GM19395 (cell line): ENCODE measurements at regions not wholly inside any gene's neighbourhood (a gene's known extent, or its start where the extent isn't known, plus 50 kb on each side); places are given as distances from the start of the nearest gene placed in this dataset.

Experiments used
- ATAC-seq: cut with Tn5 transposase; IDR thresholded peaks from one replicate; pipeline ENCODE4 v1.9.1; 2021; ENCODE audit warnings: mild to moderate bottlenecking, moderate library complexity; ENCODE audit not compliant: unreplicated experiment

DNA sequence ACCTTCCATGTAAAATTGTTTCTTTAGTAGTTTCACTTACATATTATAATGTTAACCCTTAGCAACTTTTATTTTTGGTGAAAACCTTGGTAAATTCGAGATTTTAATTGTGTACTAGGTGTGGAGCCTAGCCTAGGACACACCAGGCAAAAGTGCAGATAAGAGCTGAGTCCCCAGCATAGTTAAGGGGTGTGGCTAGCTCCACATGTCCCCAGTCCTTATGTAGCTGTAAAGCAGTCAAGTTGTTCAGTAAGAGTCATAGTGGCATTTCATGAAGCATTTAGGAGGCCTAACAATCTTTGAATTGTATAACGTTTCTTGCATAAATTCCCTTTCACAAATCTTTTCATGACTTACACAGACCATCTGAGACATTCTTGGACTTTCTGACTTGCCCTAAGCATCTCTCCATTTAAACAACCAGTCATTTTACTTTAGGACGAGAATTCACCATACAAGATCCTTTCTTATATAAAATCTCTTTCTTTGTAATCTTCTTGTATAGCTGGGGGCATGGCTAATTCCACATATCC is 53.8 kb upstream of the INHBA start:
- no peak for ATAC-seq

DNA sequence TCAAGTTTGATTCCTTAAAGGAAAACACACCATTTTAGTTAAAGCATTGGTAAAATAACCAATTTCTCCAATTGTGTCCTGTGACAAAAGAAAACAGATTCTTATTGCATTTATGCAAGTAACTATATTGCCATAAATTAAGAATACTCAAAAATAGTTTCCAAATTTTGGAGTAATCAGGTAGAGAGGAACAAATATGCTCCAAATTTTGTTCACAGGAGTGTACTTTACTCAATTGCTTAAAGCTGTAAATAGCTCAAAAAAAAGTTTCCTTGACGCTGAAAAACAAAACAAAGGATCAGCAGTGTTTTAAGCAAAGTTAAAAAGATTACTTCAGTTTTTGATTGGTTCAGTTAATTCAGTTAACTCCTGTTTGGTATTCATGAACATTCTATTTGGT is 52.2 kb upstream of the INHBA start:
- no peak for ATAC-seq

DNA sequence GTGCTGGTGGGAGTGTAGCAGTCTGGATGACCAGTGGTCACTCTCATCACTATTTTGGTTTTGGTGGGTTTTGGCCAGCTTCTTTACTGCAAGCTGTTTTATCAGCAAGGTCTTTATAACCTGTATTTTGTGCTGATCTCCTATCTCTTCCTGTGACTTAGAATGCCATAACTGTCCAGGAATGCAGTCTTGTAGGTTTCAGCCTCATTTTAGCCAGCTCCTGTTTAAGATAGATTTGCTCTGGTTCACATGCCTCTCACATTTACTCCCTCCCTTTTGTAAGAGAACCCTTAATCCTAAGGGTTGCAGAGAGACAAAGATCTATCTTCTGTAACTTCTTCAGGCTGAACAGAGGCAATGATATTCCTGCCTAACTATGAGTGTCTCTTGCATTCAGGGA is 51.2 kb upstream of the INHBA start:
- ATAC-seq, result no peak
